ENCODE measurements at regions not wholly inside any gene's neighbourhood (a gene's known extent, or its start where the extent isn't known, plus 50 kb on each side); places are given as distances from the start of the nearest gene placed in this dataset.
"Not testable (repeated sequence)": the region's sequence is repeated elsewhere in the genome, so short reads cannot be mapped to it uniquely, and the experiment has no call there.

DNA sequence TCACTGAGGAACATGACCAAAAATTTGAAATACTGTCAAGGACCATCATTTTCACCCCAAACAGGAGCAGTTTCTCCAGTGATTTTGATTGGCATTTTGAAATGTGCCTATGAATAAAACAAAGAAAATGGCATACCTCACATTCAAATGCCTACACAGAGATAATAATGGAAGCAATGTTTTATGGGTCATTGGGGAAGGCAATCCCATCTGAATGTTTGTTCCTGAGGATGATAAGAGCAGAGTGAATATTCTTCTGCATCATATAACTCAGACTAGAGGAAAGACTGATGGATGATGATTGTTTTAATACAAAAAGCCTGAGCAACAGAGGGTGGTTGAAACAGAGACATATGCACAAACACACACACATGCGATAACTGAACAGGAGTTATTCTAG is 2749.9 kb downstream of the PCDH9 start:
- no peak for DNase-seq

DNA sequence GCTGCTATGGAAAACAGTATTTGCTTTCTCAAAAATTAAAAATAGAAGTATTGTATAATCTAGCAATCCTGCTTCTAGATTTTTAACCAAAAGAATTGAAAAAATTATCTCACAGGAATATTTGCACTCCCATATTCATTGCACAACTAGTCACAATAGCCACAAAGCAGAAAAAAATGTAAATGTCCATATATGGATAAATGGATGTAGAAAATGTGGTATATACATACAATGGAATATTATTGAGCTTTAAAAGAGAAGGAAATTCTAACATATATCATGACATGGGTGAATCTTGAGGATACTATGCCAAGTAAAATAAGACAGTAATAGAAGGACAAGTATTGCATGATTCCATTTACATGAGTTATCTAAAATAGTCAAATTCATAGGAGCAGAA is 2753.0 kb downstream of the PCDH9 start:
- DNase-seq: no peak

- not testable (repeated sequence) for DNase-seq
Observed at GRCh38 chr13:64476041-64476568, 2754.0 kb downstream of the PCDH9 start.

GRCh38 chr13:64471916-64472315 is 2758.2 kb downstream of the PCDH9 start:
- DNase-seq: peak; percentile 27

DNA sequence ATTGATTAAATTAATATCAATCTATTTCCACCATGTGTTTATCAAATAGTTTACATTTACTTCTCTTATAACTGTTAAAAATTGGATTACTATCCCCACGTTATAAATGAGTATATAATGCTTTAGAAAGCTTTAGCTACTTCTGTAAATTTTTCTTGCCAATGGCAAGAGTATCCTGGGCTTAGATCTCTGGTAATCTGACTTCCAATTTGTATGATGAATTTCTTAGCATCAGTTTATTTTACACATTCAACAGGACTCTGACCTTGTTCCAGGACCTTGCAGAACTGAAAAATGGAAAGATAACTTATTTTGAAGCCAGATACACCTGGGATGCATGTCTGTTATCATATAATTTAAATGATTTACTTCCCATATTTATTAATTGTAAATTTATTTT is 2759.4 kb downstream of the PCDH9 start:
- DNase-seq: no peak

DNA sequence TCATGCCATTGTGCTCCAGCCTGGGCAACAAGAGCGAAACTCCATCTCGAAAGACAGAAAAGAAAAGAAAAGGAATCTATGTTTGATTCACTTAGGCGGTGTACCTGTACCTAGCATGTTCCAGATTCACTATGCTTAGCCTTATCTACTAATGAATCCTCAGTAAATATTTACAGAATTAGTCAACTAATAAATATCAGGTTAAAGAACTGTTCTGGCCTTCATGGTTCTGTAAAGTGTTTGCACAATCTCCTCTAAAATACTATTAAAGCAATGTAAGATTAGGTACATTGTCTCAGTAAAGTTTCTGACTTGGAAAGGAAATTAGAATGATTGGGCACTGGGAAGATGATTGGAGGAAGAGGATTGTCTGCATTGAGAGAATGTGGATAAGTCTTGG is 2770.4 kb downstream of the PCDH9 start:
- DNase-seq: no peak

GRCh38 chr13:64457976-64458375 is 2772.2 kb downstream of the PCDH9 start:
- no peak for DNase-seq

DNA sequence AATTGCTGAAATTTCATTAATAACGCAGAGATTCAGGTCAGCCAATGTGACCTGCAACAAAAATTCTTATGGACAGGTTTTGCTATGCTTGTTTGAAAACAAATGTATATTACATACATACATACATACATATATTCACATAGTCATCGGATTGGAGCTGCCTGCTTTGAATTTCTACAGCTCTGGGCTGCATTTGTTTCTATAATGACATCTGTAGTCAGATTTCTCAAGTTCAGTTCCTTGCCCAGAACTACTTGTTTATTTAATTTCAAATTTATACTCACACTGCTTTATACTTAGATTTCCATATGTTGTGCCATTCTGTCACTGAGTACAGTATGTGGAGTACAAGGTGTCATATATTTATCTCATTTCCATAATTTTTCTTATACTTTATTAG is 2775.0 kb downstream of the PCDH9 start:
- no peak for DNase-seq

GRCh38 chr13:64453831-64454230 is 2776.3 kb downstream of the PCDH9 start:
- DNase-seq: no peak

- DNase-seq: no peak
Observed at GRCh38 chr13:64446372-64446771, 2783.8 kb downstream of the PCDH9 start.

DNA sequence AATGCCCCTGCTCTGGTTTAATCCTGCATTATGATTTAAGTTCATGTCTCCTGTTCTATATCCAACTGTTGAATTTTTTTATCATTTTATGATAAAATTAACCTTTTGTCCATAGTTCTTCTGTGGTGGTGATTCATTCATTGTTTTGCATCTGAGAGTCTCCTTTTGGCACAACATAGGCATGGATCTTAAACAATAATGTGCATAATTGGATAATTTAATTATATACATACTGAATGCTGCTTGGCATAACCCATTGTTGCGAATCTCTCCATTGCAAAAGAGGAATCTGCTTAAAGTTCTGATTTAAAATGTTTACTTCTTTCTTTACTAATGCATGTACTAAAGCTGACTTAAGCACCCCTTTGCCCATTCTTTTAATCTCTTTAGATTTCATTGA is 2788.4 kb downstream of the PCDH9 start:
- DNase-seq: no peak

DNA sequence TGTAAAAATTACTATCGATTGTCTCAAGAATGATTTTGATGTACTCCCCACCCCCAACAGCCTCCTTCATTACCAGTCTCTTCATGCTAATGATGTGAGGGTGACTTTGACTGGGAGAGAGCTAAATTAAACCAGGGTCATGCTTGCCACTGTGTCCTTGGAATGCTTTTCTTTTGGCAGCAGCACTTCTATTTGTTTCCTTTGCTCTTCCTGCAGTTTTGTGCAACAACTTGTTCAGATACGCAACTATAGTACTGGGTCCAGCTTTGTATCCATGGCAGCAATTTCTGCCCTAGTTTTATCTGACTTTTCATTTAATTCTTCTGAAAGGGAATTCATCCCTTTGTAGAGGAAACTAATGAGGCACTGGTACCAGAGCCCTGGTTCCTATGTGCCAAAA is 2792.1 kb downstream of the PCDH9 start:
- no peak for DNase-seq

DNA sequence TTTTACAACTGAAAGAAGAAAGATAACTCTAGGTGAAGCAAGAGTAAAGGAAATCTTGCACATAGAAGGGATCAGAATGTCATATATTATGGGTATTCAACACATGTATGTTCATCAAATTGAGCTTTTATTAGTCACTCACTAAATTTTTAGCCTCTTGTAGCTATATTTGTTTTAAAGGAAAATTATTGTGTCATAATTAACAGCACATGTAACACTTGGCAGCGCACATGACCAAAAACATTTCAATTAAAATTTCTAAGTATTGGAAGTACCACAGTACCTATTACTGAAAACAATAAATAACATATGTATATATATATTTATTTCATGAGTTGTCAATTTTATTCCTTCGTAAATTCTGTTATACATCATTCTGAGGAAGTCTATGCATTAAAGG is 2800.4 kb downstream of the PCDH9 start:
- DNase-seq: no peak

- no peak for DNase-seq
Observed at GRCh38 chr13:64428196-64428595, 2801.9 kb downstream of the PCDH9 start.

- DNase-seq: no peak
Observed at GRCh38 chr13:64423467-64423866, 2806.7 kb downstream of the PCDH9 start.

DNA sequence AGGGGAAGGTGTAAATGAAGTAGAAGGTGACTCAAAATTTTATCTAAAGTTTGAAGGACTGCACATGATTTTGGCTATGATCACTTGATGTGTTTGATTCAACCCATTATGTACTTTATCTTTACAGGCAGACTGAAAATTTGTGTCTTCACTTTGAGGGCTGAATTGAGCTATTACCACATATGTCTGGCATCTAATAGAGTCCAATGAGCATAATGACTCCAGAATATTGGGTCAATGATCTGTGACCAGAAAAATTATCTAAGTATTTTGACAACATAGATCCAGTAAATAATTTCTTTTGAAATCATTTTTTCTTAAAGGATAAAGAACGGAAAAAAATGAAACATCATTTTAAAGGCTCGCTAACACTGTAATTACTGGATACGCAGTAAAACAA is 2810.0 kb downstream of the PCDH9 start:
- no peak for DNase-seq

DNA sequence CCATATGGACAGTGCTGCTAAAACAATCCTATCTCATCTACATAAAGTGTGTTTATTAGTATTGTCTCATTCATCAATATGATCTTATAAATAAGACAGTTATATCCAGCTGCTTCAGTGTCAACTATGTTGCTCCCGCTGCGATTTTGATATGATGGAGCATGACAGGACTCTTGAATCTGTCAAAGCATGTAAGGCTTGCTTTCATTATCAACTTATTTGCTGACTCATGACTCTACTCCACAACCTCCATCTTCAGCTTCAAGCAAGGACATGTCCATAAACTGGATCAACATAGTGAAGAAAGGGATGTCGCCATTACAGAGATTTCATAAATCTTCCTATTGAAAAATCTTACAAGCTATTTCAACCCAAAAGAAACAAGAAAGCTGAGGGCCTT is 2812.6 kb downstream of the PCDH9 start:
- DNase-seq: no peak

DNA sequence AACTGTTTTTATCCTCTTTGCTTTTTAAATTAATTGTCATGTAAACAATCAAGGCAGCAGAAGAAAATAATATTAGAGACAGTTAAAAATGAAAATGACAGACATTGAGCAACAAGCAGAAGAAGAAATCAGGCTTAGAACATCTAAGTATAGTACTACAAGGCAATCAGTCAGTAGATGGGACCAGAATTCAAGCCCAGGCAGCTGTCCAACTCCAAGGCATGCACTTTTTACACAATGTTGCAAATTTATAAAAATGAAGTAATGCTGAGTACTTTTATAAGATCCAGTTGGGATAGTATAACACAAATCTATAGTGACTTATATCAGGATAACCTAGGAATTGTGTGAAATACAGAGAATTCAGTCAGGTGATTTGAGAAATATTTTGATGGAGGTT is 2815.8 kb downstream of the PCDH9 start:
- no peak for DNase-seq

DNA sequence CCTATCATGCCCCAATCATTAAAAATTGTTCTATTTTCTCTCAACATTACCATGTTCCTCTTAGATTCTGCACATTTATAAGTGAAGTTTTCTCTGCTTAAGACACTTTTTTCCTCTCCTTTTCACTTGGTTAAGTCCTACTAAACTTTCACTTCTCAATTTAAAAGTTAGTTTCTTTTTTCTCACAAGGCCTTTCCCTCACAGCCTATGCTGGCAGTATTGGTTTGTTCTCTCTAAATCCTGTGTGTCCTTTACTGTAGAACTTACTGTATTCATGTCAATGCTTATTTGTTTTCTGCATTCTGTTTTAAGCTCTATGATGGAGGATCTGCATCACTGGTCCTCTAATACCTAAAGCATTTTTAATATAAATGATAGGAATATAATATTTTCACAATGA is 2816.6 kb downstream of the PCDH9 start:
- DNase-seq: no peak

GRCh38 chr13:64410276-64411053 is 2819.7 kb downstream of the PCDH9 start:
- DNase-seq: no peak

DNA sequence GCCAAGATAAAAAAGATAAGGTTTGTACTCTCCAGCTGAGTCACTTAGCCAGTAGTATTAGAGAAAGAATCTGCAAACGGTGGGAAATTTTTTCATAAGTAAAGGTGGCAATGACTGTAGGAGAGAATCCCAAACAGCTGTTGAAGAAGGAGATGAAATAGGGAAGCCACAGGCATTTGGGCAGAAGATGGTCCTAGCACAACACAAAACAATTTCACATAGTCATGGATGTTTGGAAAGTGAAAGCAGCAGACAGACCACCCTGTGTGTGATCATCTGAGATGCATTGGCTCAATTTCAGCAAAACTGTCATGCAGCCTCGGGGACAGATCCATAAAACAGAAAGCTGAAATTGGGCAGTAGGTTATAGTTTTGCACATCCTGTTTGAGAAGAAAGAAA is 2832.4 kb downstream of the PCDH9 start:
- DNase-seq: no peak

DNA sequence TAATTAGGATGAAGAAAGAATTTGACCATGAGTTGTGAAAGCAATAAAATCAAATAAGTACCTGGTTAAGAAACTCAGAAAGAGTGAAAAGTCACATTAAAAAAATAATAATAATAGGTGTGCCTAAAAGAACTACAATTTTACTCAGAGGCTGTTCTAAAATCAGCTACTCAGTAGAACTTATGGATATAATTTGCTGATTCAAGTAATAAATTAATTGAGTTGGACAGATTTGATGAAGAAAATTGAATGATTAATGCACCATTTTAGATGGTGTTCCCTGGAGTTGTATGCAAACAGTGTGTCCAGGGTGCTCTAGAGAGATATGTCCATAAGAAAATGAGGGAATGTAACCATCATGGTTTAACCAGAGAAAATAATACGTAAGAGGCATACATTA is 2852.5 kb downstream of the PCDH9 start:
- DNase-seq: no peak

DNA sequence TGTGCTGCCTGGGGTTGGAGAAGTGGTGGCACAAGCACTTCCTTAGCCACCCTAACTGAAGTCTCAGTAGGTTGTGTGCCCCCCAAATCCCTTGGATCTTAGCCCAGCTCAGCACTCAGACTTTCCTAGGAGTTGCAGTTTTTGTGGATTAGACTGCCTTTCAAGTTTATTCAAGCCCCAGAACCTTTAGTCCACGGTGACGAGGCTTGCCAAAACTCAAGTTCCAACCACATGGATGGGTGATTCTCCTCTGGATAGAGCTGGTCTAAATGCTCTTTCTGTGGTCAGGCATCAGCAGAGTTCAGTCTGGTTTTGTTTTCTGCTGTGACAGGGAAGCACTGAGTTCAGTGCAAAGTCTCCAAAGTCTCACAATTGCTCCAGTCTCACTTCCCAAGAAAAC is 2858.7 kb downstream of the PCDH9 start:
- no peak for DNase-seq

- DNase-seq: no peak
Observed at GRCh38 chr13:64371045-64371444, 2859.1 kb downstream of the PCDH9 start.

- DNase-seq: no peak
Observed at GRCh38 chr13:64369121-64369520, 2861.0 kb downstream of the PCDH9 start.
